ENCODE measurements at regions not wholly inside any gene's neighbourhood (a gene's known extent, or its start where the extent isn't known, plus 50 kb on each side); places are given as distances from the start of the nearest gene placed in this dataset.

DNA sequence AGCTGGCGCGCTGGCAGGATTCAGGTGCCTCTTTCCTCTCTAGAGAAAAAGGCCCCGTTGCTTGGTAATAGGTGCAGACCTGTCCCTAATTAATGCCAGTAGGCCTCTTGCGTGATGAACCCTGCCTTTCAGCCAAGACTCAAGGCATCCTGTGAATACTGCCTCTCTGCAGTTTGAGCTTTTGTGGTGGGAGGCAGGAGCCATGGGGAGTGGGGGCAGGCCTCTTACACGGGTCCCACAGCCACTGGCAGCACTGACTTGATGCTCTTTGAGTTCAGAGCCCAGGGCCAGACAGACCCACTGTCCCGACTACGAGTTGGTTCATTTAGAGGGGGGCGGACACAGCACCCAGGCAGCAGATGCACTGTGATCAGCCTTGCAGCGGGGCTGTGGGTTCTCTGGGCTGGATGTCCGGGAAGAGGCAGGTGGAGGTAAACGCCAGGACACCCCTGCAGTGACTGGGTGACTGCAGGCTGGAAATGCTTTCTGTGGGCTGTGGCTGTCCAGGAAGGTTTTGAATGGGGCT, 237.0 kb downstream of the SEC14L1 start:
- no peak for TF ChIP-seq CTCF (CRISPR knock-in tag; IDR thresholded peaks at IDR 0.05)
- no peak for TF ChIP-seq ZC3H4 (CRISPR knock-in tag; IDR thresholded peaks at IDR 0.05; ENCODE audit: borderline replicate concordance)
- TF ChIP-seq EHMT2 (IDR thresholded peaks at IDR 0.05; ENCODE audit: borderline replicate concordance, low read depth, low read length): no peak
- no peak for TF ChIP-seq IRF2 (CRISPR knock-in tag; IDR thresholded peaks at IDR 0.05)
- no peak for TF ChIP-seq PRDM15 (CRISPR knock-in tag; IDR thresholded peaks at IDR 0.05)

All from HepG2 (cell line).